Endodermal cell (in vitro differentiated cells): ENCODE measurements at regions not wholly inside any gene's neighbourhood (a gene's known extent, or its start where the extent isn't known, plus 50 kb on each side); places are given as distances from the start of the nearest gene placed in this dataset.
A peak's percentile ranks its signal among the peaks of the same experiment; 100 is the strongest.

ENCODE experiments used
- DNase-seq: peaks from one replicate; pipeline ENCODE4 v3.0.0-alpha.2; 2017
- H3K27ac ChIP-seq: 2 replicates; pipeline ENCODE4 v1.5.1; 2013; ENCODE audit warnings: mild to moderate bottlenecking, low read depth, low read length, moderate library complexity
- H3K27me3 ChIP-seq: 2 replicates; pipeline ENCODE4 v1.6.1; 2013; ENCODE audit warnings: mild to moderate bottlenecking, low read length, moderate library complexity; ENCODE audit not compliant: insufficient read depth, control insufficient read depth, poor library complexity, severe bottlenecking
- H3K36me3 ChIP-seq: 2 replicates; pipeline ENCODE4 v1.7.0; 2013; ENCODE audit warnings: mild to moderate bottlenecking, low read length, moderate library complexity; ENCODE audit not compliant: control insufficient read depth, insufficient read depth
- H3K4me1 ChIP-seq: one replicate; pipeline ENCODE4 v1.7.0; 2013; ENCODE audit warnings: low read length; ENCODE audit not compliant: control insufficient read depth, insufficient read depth
- H3K4me3 ChIP-seq: 2 replicates; pipeline ENCODE4 v1.5.1; 2013; ENCODE audit warnings: mild to moderate bottlenecking, low read length, moderate library complexity
- H3K9ac ChIP-seq: 2 replicates; pipeline ENCODE4 v1.6.1; 2013; ENCODE audit warnings: mild to moderate bottlenecking, low read length, moderate library complexity; ENCODE audit not compliant: poor library complexity, severe bottlenecking; ENCODE audit errors: extremely low read depth
- H3K9me3 ChIP-seq: 2 replicates; pipeline ENCODE4 v1.6.1; 2013; ENCODE audit warnings: mild to moderate bottlenecking, low read length, moderate library complexity; ENCODE audit not compliant: control insufficient read depth
- H3K27ac Mint-ChIP-seq: 2 replicates; pipeline ENCODE4 v1.8.0; 2020; ENCODE audit warnings: mixed read lengths
- H3K27me3 Mint-ChIP-seq: 2 replicates; pipeline ENCODE4 v1.8.0; 2021; ENCODE audit warnings: mild to moderate bottlenecking, mixed read lengths; ENCODE audit not compliant: insufficient read depth
- H3K36me3 Mint-ChIP-seq: 2 replicates; pipeline ENCODE4 v1.8.0; 2020; ENCODE audit warnings: low read depth, mixed read lengths
- H3K4me1 Mint-ChIP-seq: 2 replicates; pipeline ENCODE4 v1.8.0; 2020; ENCODE audit warnings: mixed read lengths
- H3K4me3 Mint-ChIP-seq: 2 replicates; pipeline ENCODE4 v1.8.0; 2020; ENCODE audit warnings: mild to moderate bottlenecking, moderate library complexity, mixed read lengths
- H3K9me3 Mint-ChIP-seq: 2 replicates; pipeline ENCODE4 v1.8.0; 2020; ENCODE audit warnings: mild to moderate bottlenecking, mixed read lengths
- WGBS, 2 experiments: methylation state at CpG; one replicate each; pipeline versions ENCODE4 v1.1.5 to v1.1.7; 2013; ENCODE audit warnings: missing lambda C conversion rate in 2 of 2, mixed read lengths in 1 of 2; ENCODE audit not compliant: insufficient coverage in 1 of 2, insufficient read length in 1 of 2; 5-methylcytosine and 5-hydroxymethylcytosine counted together
- TF ChIP-seq, protein P1 (sequence below): fragments of 200-600 bp; sonication (generic); conservative IDR thresholded peaks from 2 replicates; pipeline ENCODE4 v1.5.0; 2021; ENCODE audit warnings: antibody characterized with exemption, mild to moderate bottlenecking

DNA sequence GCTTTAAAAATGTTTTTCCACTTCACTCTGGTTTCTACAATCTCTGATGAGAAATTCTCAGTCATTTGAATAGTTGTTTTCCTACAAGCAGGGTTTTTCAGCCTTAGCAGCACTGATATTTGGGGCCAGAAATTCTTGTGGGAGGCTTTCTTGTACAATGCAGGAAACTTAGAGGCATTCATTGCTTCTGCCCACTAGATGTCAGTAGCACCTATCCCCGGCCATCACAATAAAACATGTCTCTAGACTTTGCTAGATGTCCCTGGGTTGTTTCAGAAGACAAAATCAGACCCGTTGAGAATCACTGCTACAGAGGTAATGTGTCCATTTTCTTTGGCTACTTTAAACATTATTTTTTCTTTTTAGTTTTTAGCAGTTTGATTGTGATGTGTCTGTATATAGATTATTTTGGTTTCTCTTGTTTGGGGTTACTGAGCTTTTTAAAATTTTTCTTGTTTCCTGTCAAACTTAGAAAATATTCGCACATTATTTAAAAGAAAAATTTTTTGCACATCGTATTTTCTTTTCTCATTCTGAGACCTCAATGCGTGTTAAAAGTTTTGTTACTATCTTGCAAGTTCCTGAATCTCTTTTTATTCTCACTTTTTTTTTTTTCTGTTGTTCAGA lies 60.8 kb upstream of the CCDC179 start:
- no peaks in the 10 kb centered on the region for H3K27me3 Mint-ChIP-seq
- Histone ChIP-seq H3K36me3 (no peaks in the 10 kb centered on the region), H3K9ac (peak overlapping the region; percentile 70), H3K9me3 (no peaks in the 10 kb centered on the region), H3K27me3 (no peaks in the 10 kb centered on the region), H3K27ac (no peak overlapping the region), H3K4me3 (peak overlapping the region; percentile 82), H3K4me1 (peaks cover 7% of the 10 kb centered on the region)
- peak overlapping the region; percentile 71 for H3K4me3 Mint-ChIP-seq
- H3K36me3 Mint-ChIP-seq, result no peaks in the 10 kb centered on the region
- peaks cover 31% of the 10 kb centered on the region for H3K4me1 Mint-ChIP-seq
- DNase-seq, result peak; percentile 72
- H3K27ac Mint-ChIP-seq, result peak overlapping the region; percentile 30
- H3K9me3 Mint-ChIP-seq, result no peaks in the 10 kb centered on the region
- TF ChIP-seq, protein P1, sequence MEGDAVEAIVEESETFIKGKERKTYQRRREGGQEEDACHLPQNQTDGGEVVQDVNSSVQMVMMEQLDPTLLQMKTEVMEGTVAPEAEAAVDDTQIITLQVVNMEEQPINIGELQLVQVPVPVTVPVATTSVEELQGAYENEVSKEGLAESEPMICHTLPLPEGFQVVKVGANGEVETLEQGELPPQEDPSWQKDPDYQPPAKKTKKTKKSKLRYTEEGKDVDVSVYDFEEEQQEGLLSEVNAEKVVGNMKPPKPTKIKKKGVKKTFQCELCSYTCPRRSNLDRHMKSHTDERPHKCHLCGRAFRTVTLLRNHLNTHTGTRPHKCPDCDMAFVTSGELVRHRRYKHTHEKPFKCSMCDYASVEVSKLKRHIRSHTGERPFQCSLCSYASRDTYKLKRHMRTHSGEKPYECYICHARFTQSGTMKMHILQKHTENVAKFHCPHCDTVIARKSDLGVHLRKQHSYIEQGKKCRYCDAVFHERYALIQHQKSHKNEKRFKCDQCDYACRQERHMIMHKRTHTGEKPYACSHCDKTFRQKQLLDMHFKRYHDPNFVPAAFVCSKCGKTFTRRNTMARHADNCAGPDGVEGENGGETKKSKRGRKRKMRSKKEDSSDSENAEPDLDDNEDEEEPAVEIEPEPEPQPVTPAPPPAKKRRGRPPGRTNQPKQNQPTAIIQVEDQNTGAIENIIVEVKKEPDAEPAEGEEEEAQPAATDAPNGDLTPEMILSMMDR, result peak; percentile 89
- 27 to 48% methylated on average over 4 to 5 of the region's 5 CpGs for WGBS, 2 experiments

DNA sequence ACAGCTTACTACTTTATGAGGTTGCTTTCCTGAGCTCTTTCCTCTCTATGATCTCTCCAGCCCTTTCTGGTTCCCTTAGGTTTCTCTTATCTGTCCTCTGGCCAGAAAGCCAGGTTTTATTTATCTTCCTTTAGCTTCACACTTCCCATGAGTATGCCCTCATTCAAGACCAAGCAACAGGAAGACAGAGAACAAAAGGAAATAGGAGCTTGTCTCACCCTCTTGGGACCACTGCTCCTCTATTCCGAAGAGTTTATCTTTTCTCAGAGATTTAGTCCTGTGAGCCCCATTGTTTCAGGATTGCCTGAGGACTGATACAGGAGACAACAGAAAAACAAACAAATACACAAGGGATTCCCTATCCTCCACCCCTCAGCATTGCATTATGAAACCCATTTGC lies 62.4 kb upstream of the CCDC179 start:
- peak; percentile 58 for DNase-seq
- TF ChIP-seq, protein P1, result no peak
- Histone ChIP-seq H3K27ac (no peak overlapping the region), H3K9ac (peak overlapping the region; percentile 70), H3K36me3 (no peaks in the 10 kb centered on the region), H3K4me3 (peak overlapping the region; percentile 82), H3K4me1 (peaks cover 7% of the 10 kb centered on the region), H3K9me3 (no peaks in the 10 kb centered on the region), H3K27me3 (no peaks in the 10 kb centered on the region)
- 8 to 17% methylated on average over 1 of the region's 1 CpG for WGBS, 2 experiments
- H3K9me3 Mint-ChIP-seq, result no peaks in the 10 kb centered on the region
- H3K4me1 Mint-ChIP-seq, result peaks cover 39% of the 10 kb centered on the region
- H3K36me3 Mint-ChIP-seq, result peaks cover 1% of the 10 kb centered on the region
- H3K4me3 Mint-ChIP-seq, result peak overlapping the region; percentile 71
- H3K27me3 Mint-ChIP-seq, result no peaks in the 10 kb centered on the region
- H3K27ac Mint-ChIP-seq, result peak overlapping the region; percentile 93

DNA sequence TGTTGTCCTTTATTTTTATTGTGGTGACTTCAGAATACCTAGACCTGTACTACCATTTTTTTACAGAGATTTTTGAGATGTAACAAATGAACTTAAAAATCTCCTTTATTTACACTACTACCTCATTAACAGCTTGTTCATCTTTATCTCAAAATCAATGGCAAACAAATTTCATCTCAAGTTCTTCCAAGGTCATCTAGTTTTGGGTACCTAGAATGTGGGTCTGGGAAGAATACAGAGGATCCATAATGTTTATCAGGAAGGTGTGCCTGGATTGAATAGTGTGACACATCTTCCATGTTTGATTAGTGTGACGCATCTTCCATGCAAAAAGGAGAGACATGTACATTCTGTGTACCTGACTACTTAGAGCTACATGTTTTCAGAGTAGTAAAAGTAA lies 63.3 kb upstream of the CCDC179 start:
- Histone ChIP-seq H3K27me3 (no peaks in the 10 kb centered on the region), H3K4me1 (peaks cover 7% of the 10 kb centered on the region), H3K36me3 (no peaks in the 10 kb centered on the region), H3K9me3 (no peaks in the 10 kb centered on the region), H3K27ac (no peak overlapping the region), H3K9ac (peak overlapping the region; percentile 70), H3K4me3 (peak overlapping the region; percentile 82)
- Mint-ChIP-seq H3K4me1 (peaks cover 47% of the 10 kb centered on the region), H3K36me3 (peaks cover 1% of the 10 kb centered on the region), H3K27me3 (no peaks in the 10 kb centered on the region), H3K4me3 (peak overlapping the region; percentile 71), H3K27ac (peak overlapping the region; percentile 93), H3K9me3 (no peaks in the 10 kb centered on the region)
- TF ChIP-seq, protein P1, result no peak
- no peak for DNase-seq
- 73 to 100% methylated on average over 1 of the region's 1 CpG for WGBS, 2 experiments
